Muscle of leg (tissue), 3 donors: ENCODE measurements at regions not wholly inside any gene's neighbourhood (a gene's known extent, or its start where the extent isn't known, plus 50 kb on each side); places are given as distances from the start of the nearest gene placed in this dataset.
A peak's percentile ranks its signal among the peaks of the same experiment; 100 is the strongest.

Source experiments
- DNase-seq: peaks from one replicate; pipeline ENCODE4 v3.0.0; 2013
- H3K27ac ChIP-seq: one replicate; pipeline ENCODE4 v1.5.1; 2013; ENCODE audit warnings: mild to moderate bottlenecking, low read length, control low read depth
- H3K27me3 ChIP-seq: one replicate; pipeline ENCODE4 v1.6.1; 2013; ENCODE audit warnings: low read length; ENCODE audit not compliant: control insufficient read depth, insufficient read depth
- H3K36me3 ChIP-seq: one replicate; pipeline ENCODE4 v1.6.1; 2013; ENCODE audit warnings: low read length; ENCODE audit not compliant: control insufficient read depth, insufficient read depth
- H3K4me1 ChIP-seq: one replicate; pipeline ENCODE4 v1.6.1; 2013; ENCODE audit warnings: low read length; ENCODE audit not compliant: control insufficient read depth, insufficient read depth
- H3K4me3 ChIP-seq: one replicate; pipeline ENCODE4 v1.5.1; 2013; ENCODE audit warnings: low read length, control low read depth
- H3K9me3 ChIP-seq: replicated peaks from 2 replicates; pipeline ENCODE4 v1.6.1; 2013; ENCODE audit warnings: low read depth, low read length; ENCODE audit not compliant: control insufficient read depth
- WGBS: methylation state at CpG from one replicate; pipeline ENCODE4 v1.1.5; 2013; ENCODE audit warnings: missing lambda C conversion rate; ENCODE audit not compliant: insufficient coverage; 5-methylcytosine and 5-hydroxymethylcytosine counted together

GRCh38 chr7:42761486-42761885, 150.4 kb downstream of the C7orf25 start:
- Histone ChIP-seq H3K27ac (no peak overlapping the region), H3K27me3 (no peaks in the 10 kb centered on the region), H3K4me3 (no peak overlapping the region), H3K9me3 (peaks cover 3% of the 10 kb centered on the region), H3K4me1 (no peaks in the 10 kb centered on the region), H3K36me3 (no peaks in the 10 kb centered on the region)
- WGBS: no CpG with 5 or more reads among the region's 1 CpG
- DNase-seq: no peak

DNA sequence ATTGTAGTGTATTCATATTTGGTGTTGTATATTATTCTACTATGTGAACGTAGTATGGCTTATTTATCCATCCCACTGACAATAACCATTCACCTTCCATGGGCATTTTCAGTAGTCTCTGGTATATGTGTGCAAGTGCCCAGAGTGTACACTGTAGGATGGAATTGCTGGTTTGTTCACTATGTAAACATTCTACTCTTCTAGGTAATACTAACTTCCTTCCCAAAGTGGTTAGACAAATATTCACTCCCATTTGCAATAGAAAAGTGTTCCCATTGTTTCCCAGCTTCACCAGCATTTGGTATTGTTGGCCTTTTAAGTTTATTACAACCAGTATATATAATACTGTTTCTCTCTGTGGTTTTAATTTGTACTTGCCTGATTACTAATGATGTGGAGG, 153.7 kb downstream of the C7orf25 start:
- H3K36me3 ChIP-seq: no peaks in the 10 kb centered on the region
- H3K27me3 ChIP-seq: no peaks in the 10 kb centered on the region
- no peak for DNase-seq
- WGBS: no CpG with 5 or more reads among the region's 1 CpG
- H3K27ac ChIP-seq: no peak overlapping the region
- H3K4me3 ChIP-seq: no peak overlapping the region
- peaks cover 5% of the 10 kb centered on the region for H3K4me1 ChIP-seq
- peaks cover 3% of the 10 kb centered on the region for H3K9me3 ChIP-seq

GRCh38 chr7:42756841-42757240, 155.0 kb downstream of the C7orf25 start:
- DNase-seq: no peak
- WGBS: 70% methylated on average over 5 of the region's 5 CpGs
- Histone ChIP-seq H3K4me1 (peaks cover 6% of the 10 kb centered on the region), H3K27ac (no peak overlapping the region), H3K36me3 (no peaks in the 10 kb centered on the region), H3K9me3 (peaks cover 3% of the 10 kb centered on the region), H3K4me3 (no peak overlapping the region), H3K27me3 (no peaks in the 10 kb centered on the region)

- Histone ChIP-seq H3K9me3 (peaks cover 3% of the 10 kb centered on the region), H3K27ac (peak overlapping the region; percentile 86)
- peak; percentile 79 for DNase-seq
Observed at GRCh38 chr7:42753811-42754363, 158.0 kb downstream of the C7orf25 start.

GRCh38 chr7:42753367-42753766, 158.5 kb downstream of the C7orf25 start:
- Histone ChIP-seq H3K36me3 (no peaks in the 10 kb centered on the region), H3K27me3 (no peaks in the 10 kb centered on the region), H3K4me1 (peaks cover 6% of the 10 kb centered on the region), H3K9me3 (no peaks in the 10 kb centered on the region), H3K4me3 (no peak overlapping the region), H3K27ac (peak overlapping the region; percentile 86)
- 20% methylated on average over 1 of the region's 2 CpGs for WGBS
- no peak for DNase-seq

More at GRCh38 chr7:42753811-42754363, 158.0 kb downstream of the C7orf25 start:
- no peaks in the 10 kb centered on the region for H3K27me3 ChIP-seq
- H3K4me1 ChIP-seq: peaks cover 6% of the 10 kb centered on the region
- WGBS: 14% methylated on average over 2 of the region's 3 CpGs
- H3K4me3 ChIP-seq: no peak overlapping the region
- no peaks in the 10 kb centered on the region for H3K36me3 ChIP-seq

- H3K4me1 ChIP-seq: peaks cover 17% of the 10 kb centered on the region
- no peaks in the 10 kb centered on the region for H3K9me3 ChIP-seq
- no peaks in the 10 kb centered on the region for H3K36me3 ChIP-seq
- H3K27me3 ChIP-seq: no peaks in the 10 kb centered on the region
- DNase-seq: peak; percentile 53
- no CpG with 5 or more reads among the region's 4 CpGs for WGBS
- no peak overlapping the region for H3K4me3 ChIP-seq
- peak overlapping the region; percentile 8 for H3K27ac ChIP-seq
Observed at GRCh38 chr7:42750172-42750571, 161.7 kb downstream of the C7orf25 start.

GRCh38 chr7:42747044-42747443, 164.8 kb downstream of the C7orf25 start:
- Histone ChIP-seq H3K4me3 (no peak overlapping the region), H3K27ac (peak overlapping the region; percentile 71), H3K4me1 (peaks cover 14% of the 10 kb centered on the region), H3K27me3 (no peaks in the 10 kb centered on the region), H3K9me3 (no peaks in the 10 kb centered on the region), H3K36me3 (no peaks in the 10 kb centered on the region)
- DNase-seq: peak; percentile 79
- no CpG with 5 or more reads among the region's 2 CpGs for WGBS

- no peaks in the 10 kb centered on the region for H3K36me3 ChIP-seq
- peaks cover 14% of the 10 kb centered on the region for H3K4me1 ChIP-seq
- no peak overlapping the region for H3K4me3 ChIP-seq
- H3K27me3 ChIP-seq: no peaks in the 10 kb centered on the region
- peak overlapping the region; percentile 40 for H3K27ac ChIP-seq
- H3K9me3 ChIP-seq: no peaks in the 10 kb centered on the region
- WGBS: no CpG with 5 or more reads among the region's 2 CpGs
- no peak for DNase-seq
Observed at GRCh38 chr7:42746214-42746613, 165.7 kb downstream of the C7orf25 start.

GRCh38 chr7:42745357-42746059, 166.4 kb downstream of the C7orf25 start:
- H3K4me3 ChIP-seq: no peak overlapping the region
- H3K27me3 ChIP-seq: no peaks in the 10 kb centered on the region
- WGBS: 26% methylated on average over 2 of the region's 3 CpGs
- H3K9me3 ChIP-seq: no peaks in the 10 kb centered on the region
- H3K36me3 ChIP-seq: no peaks in the 10 kb centered on the region
- peak overlapping the region; percentile 40 for H3K27ac ChIP-seq
- H3K4me1 ChIP-seq: peaks cover 17% of the 10 kb centered on the region
- peak; percentile 90 for DNase-seq

GRCh38 chr7:42744746-42745145, 167.1 kb downstream of the C7orf25 start:
- Histone ChIP-seq H3K36me3 (no peaks in the 10 kb centered on the region), H3K4me3 (no peak overlapping the region), H3K27me3 (no peaks in the 10 kb centered on the region), H3K4me1 (peaks cover 20% of the 10 kb centered on the region), H3K9me3 (no peaks in the 10 kb centered on the region), H3K27ac (no peak overlapping the region)
- no peak for DNase-seq
- no CpG with 5 or more reads among the region's 3 CpGs for WGBS
